ENCODE measurements at regions not wholly inside any gene's neighbourhood (a gene's known extent, or its start where the extent isn't known, plus 50 kb on each side); places are given as distances from the start of the nearest gene placed in this dataset.

DNA sequence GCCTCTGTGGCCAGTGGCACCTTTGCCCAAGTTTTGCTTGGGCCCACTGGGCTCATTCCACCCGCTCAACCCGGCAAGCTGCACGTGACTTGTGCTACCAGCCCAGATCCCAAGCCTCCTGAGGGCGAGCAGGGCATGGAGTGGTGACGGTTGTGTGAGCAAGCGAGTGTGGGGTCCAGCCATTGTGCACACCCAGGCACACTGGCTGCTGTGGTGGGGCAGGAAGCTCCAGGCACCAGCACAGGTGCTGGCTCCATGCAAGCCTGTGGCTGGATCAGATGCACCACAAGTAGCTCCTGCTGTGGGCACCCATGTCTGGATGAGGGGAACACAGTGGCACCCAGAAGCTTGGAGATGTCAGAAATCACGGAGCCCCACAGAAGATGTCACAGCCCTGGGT, 557.0 kb upstream of the GNPDA2 start:
- no peaks in the 10 kb centered on the region for H3K27me3 ChIP-seq (replicated peaks in 1 of 2; ENCODE audit: control insufficient read depth in 2 of 2, insufficient read depth in 2 of 2, low read length in 1 of 2)
- in situ Hi-C loops (cut with MboI) (no loop called here), intact Hi-C loops (cut with micrococcal nuclease; ENCODE audit: unreplicated experiment) (no loop called here)
- no peaks in the 10 kb centered on the region for H3K36me3 ChIP-seq (ENCODE audit: control insufficient read depth in 2 of 2, insufficient read depth in 2 of 2, low read length in 1 of 2)
- no peak overlapping the region for H3K9ac ChIP-seq (ENCODE audit: control insufficient read depth, insufficient read depth, low read length)
- no TSS peak for BruUV-seq (replicated peaks)
- H2AFZ ChIP-seq (ENCODE audit: control insufficient read depth, low read depth, low read length): no peak overlapping the region
- ChIA-PET POLR2A (no interaction called here), RAD21 (ENCODE audit: unreplicated experiment) (no interaction called here), CTCF (no interaction called here), SMC1A (ENCODE audit: uncharacterized antibody, unreplicated experiment) (no interaction called here)
- no peaks in the 10 kb centered on the region for H3K4me1 ChIP-seq (ENCODE audit: control insufficient read depth, insufficient read depth, low read length)
- H3K79me2 ChIP-seq (ENCODE audit: control insufficient read depth, insufficient read depth, low read length): no peaks in the 10 kb centered on the region
- H3K27ac ChIP-seq (ENCODE audit: control insufficient read depth, insufficient read depth): no peak overlapping the region
- TF ChIP-seq CHD1 (IDR thresholded peaks at IDR 0.05; ENCODE audit: low read depth, low read length): no peak
- no peak for TF ChIP-seq MEF2A (IDR thresholded peaks at IDR 0.05; ENCODE audit: insufficient read depth, low read depth, low read length)
- TF ChIP-seq, protein P1, sequence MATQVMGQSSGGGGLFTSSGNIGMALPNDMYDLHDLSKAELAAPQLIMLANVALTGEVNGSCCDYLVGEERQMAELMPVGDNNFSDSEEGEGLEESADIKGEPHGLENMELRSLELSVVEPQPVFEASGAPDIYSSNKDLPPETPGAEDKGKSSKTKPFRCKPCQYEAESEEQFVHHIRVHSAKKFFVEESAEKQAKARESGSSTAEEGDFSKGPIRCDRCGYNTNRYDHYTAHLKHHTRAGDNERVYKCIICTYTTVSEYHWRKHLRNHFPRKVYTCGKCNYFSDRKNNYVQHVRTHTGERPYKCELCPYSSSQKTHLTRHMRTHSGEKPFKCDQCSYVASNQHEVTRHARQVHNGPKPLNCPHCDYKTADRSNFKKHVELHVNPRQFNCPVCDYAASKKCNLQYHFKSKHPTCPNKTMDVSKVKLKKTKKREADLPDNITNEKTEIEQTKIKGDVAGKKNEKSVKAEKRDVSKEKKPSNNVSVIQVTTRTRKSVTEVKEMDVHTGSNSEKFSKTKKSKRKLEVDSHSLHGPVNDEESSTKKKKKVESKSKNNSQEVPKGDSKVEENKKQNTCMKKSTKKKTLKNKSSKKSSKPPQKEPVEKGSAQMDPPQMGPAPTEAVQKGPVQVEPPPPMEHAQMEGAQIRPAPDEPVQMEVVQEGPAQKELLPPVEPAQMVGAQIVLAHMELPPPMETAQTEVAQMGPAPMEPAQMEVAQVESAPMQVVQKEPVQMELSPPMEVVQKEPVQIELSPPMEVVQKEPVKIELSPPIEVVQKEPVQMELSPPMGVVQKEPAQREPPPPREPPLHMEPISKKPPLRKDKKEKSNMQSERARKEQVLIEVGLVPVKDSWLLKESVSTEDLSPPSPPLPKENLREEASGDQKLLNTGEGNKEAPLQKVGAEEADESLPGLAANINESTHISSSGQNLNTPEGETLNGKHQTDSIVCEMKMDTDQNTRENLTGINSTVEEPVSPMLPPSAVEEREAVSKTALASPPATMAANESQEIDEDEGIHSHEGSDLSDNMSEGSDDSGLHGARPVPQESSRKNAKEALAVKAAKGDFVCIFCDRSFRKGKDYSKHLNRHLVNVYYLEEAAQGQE (IDR thresholded peaks at IDR 0.05; ENCODE audit: low read depth, low read length): no peak
- TF ChIP-seq EZH2 (IDR thresholded peaks at IDR 0.05; ENCODE audit: borderline replicate concordance, control insufficient read depth, low read depth, low read length): no peak
- no peak for TF ChIP-seq YBX1 (IDR thresholded peaks at IDR 0.05)
- no peak for TF ChIP-seq SUZ12 (IDR thresholded peaks at IDR 0.05; ENCODE audit: unreplicated experiment)
- no peak for TF ChIP-seq BMI1 (IDR thresholded peaks at IDR 0.05; ENCODE audit: borderline replicate concordance)
- TF ChIP-seq CBX3 (IDR thresholded peaks at IDR 0.05; ENCODE audit: borderline replicate concordance, low read depth): no peak
- TF ChIP-seq, protein P2, sequence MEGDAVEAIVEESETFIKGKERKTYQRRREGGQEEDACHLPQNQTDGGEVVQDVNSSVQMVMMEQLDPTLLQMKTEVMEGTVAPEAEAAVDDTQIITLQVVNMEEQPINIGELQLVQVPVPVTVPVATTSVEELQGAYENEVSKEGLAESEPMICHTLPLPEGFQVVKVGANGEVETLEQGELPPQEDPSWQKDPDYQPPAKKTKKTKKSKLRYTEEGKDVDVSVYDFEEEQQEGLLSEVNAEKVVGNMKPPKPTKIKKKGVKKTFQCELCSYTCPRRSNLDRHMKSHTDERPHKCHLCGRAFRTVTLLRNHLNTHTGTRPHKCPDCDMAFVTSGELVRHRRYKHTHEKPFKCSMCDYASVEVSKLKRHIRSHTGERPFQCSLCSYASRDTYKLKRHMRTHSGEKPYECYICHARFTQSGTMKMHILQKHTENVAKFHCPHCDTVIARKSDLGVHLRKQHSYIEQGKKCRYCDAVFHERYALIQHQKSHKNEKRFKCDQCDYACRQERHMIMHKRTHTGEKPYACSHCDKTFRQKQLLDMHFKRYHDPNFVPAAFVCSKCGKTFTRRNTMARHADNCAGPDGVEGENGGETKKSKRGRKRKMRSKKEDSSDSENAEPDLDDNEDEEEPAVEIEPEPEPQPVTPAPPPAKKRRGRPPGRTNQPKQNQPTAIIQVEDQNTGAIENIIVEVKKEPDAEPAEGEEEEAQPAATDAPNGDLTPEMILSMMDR (IDR thresholded peaks at IDR 0.05 in 2 of 3, conservative IDR thresholded peaks at IDR 0.05 in 1 of 3; ENCODE audit: control insufficient read depth in 2 of 3, extremely low read depth in 1 of 3, insufficient read depth in 1 of 3, low read depth in 3 of 3, low read length in 3 of 3): no peak
- no peak for TF ChIP-seq STAT3 (IDR thresholded peaks at IDR 0.05; ENCODE audit: low read depth, low read length)
- ATAC-seq: no peak
- DNase-seq (ENCODE audit: low read depth, low spot score): no peak
- H3K9me3 ChIP-seq (replicated peaks; ENCODE audit: control insufficient read depth, insufficient read depth, low read length): no peaks in the 10 kb centered on the region; the same call in 2 of the 3 replicates
- H3K4me3 ChIP-seq: no peak overlapping the region
- no peak overlapping the region for H3K4me2 ChIP-seq (ENCODE audit: control insufficient read depth, insufficient read depth)
- WGBS (ENCODE audit: insufficient coverage, insufficient replicate concordance, low lambda C conversion rate, missing lambda C conversion rate): 21% methylated on average over 7 of the region's 7 CpGs
- no peak for FAIRE-seq
- no peaks in the 10 kb centered on the region for H4K20me1 ChIP-seq (ENCODE audit: control insufficient read depth, insufficient read depth)

Data from GM12878 (cell line).